OCI-LY1 (cell line): ENCODE measurements at regions not wholly inside any gene's neighbourhood (a gene's known extent, or its start where the extent isn't known, plus 50 kb on each side); places are given as distances from the start of the nearest gene placed in this dataset.

Source experiments
- H2AFZ ChIP-seq: fragments of 200-600 bp; sonication (generic), shearing (Covaris generic); 2 replicates; pipeline ENCODE4 v1.6.0; 2014; ENCODE audit warnings: antibody characterized with exemption, mild to moderate bottlenecking, low read length
- H3F3A ChIP-seq: fragments of 200-600 bp; sonication (generic), shearing (Covaris generic); 2 replicates; pipeline ENCODE4 v1.6.0; 2014; ENCODE audit warnings: mild to moderate bottlenecking, antibody characterized with exemption, low read length, moderate library complexity; ENCODE audit not compliant: insufficient read depth
- H3K27ac ChIP-seq: fragments of 200-600 bp; sonication (generic); 2 replicates; pipeline ENCODE4 v1.5.1; 2014; ENCODE audit warnings: low read length, mixed run types, mild to moderate bottlenecking, low read depth; ENCODE audit not compliant: poor library complexity, severe bottlenecking
- H3K27me3 ChIP-seq: fragments of 200-600 bp; sonication (generic); 2 replicates; pipeline ENCODE4 v1.6.0; 2014; ENCODE audit warnings: antibody characterized with exemption, mild to moderate bottlenecking, low read length, moderate library complexity; ENCODE audit not compliant: insufficient read depth
- H3K36me3 ChIP-seq: fragments of 200-600 bp; sonication (generic); 2 replicates; pipeline ENCODE4 v1.6.1; 2014; ENCODE audit warnings: mild to moderate bottlenecking, antibody characterized with exemption, low read length, moderate library complexity, mixed read lengths; ENCODE audit not compliant: insufficient read depth
- H3K4me1 ChIP-seq: fragments of 200-600 bp; sonication (generic); 2 replicates; pipeline ENCODE4 v1.5.1; 2014; ENCODE audit warnings: mild to moderate bottlenecking, low read length, moderate library complexity; ENCODE audit not compliant: insufficient read depth, severe bottlenecking
- H3K4me2 ChIP-seq: fragments of 200-600 bp; sonication (generic), shearing (Covaris generic); 2 replicates; pipeline ENCODE4 v1.6.1; 2014; ENCODE audit warnings: low read length
- H3K4me3 ChIP-seq: fragments of 200-600 bp; sonication (generic); 2 replicates; pipeline ENCODE4 v1.5.1; 2014; ENCODE audit warnings: low read length, low read depth, mild to moderate bottlenecking, mixed read lengths; ENCODE audit not compliant: poor library complexity, severe bottlenecking
- H3K79me2 ChIP-seq: fragments of 200-600 bp; shearing (Covaris generic); 2 replicates; pipeline ENCODE4 v1.6.1; 2016; ENCODE audit warnings: mixed run types, low read length, mixed read lengths; ENCODE audit not compliant: insufficient read depth
- H3K9ac ChIP-seq: fragments of 200-600 bp; sonication (generic), shearing (Covaris generic); 2 replicates; pipeline ENCODE4 v1.6.1; 2014; ENCODE audit warnings: mild to moderate bottlenecking, low read length, mixed read lengths
- H3K9me2 ChIP-seq: fragments of 200-600 bp; sonication (generic), shearing (Covaris generic); 2 replicates; pipeline ENCODE4 v1.6.1; 2014; ENCODE audit warnings: low read depth, mild to moderate bottlenecking, low read length, mixed read lengths
- H3K9me3 ChIP-seq: fragments of 200-600 bp; shearing (Covaris generic); 2 replicates; pipeline ENCODE4 v1.6.1; 2014; ENCODE audit warnings: low read length, mixed read lengths
- H4K20me1 ChIP-seq: fragments of 200-600 bp; sonication (generic), shearing (Covaris generic); 2 replicates; pipeline ENCODE4 v1.6.0; 2016; ENCODE audit warnings: mild to moderate bottlenecking, low read length; ENCODE audit not compliant: insufficient read depth
- CTCF ChIP-seq: fragments of 200-600 bp; sonication (generic), shearing (Covaris generic); IDR thresholded peaks from 2 replicates; pipeline ENCODE4 v1.5.1; 2017; ENCODE audit warnings: mild to moderate bottlenecking, antibody characterized with exemption, low read length, moderate library complexity, mixed read lengths
- EZH2 ChIP-seq: fragments of 200-600 bp; sonication (generic), shearing (Covaris generic); IDR thresholded peaks from 2 replicates; pipeline ENCODE4 v1.8.0; 2017; ENCODE audit warnings: borderline replicate concordance, mixed run types, mild to moderate bottlenecking, antibody characterized with exemption, low read length, moderate library complexity, mixed read lengths

GRCh38 chr2:180463608-180464007, 456.5 kb upstream of the CWC22 start:
- Histone ChIP-seq H3K79me2 (no peaks in the 10 kb centered on the region), H2AFZ (no peak overlapping the region), H3K4me2 (no peak overlapping the region), H3K27me3 (no peaks in the 10 kb centered on the region), H3K9me2 (no peaks in the 10 kb centered on the region), H3F3A (no peaks in the 10 kb centered on the region), H3K4me3 (no peak overlapping the region), H4K20me1 (no peaks in the 10 kb centered on the region), H3K4me1 (no peaks in the 10 kb centered on the region), H3K27ac (no peak overlapping the region), H3K36me3 (no peaks in the 10 kb centered on the region), H3K9ac (no peak overlapping the region), H3K9me3 (no peaks in the 10 kb centered on the region)
- TF ChIP-seq EZH2 (no peak), CTCF (no peak)

GRCh38 chr2:180461761-180462160, 454.7 kb upstream of the CWC22 start:
- no peak overlapping the region for H3K9ac ChIP-seq
- H3F3A ChIP-seq = no peaks in the 10 kb centered on the region
- no peak for TF ChIP-seq CTCF
- TF ChIP-seq EZH2 = no peak
- no peaks in the 10 kb centered on the region for H3K9me2 ChIP-seq
- no peak overlapping the region for H3K27ac ChIP-seq
- H3K4me2 ChIP-seq = no peak overlapping the region
- no peaks in the 10 kb centered on the region for H4K20me1 ChIP-seq
- H3K79me2 ChIP-seq = no peaks in the 10 kb centered on the region
- H3K36me3 ChIP-seq = no peaks in the 10 kb centered on the region
- no peak overlapping the region for H3K4me3 ChIP-seq
- no peaks in the 10 kb centered on the region for H3K27me3 ChIP-seq
- H3K9me3 ChIP-seq = no peaks in the 10 kb centered on the region
- no peaks in the 10 kb centered on the region for H3K4me1 ChIP-seq
- no peak overlapping the region for H2AFZ ChIP-seq

GRCh38 chr2:180456801-180457200, 449.7 kb upstream of the CWC22 start:
- H3K9ac ChIP-seq = no peak overlapping the region
- H3K9me3 ChIP-seq = no peaks in the 10 kb centered on the region
- H3K4me3 ChIP-seq = no peak overlapping the region
- H3K27me3 ChIP-seq = no peaks in the 10 kb centered on the region
- H4K20me1 ChIP-seq = no peaks in the 10 kb centered on the region
- H2AFZ ChIP-seq = no peak overlapping the region
- H3K79me2 ChIP-seq = no peaks in the 10 kb centered on the region
- no peaks in the 10 kb centered on the region for H3F3A ChIP-seq
- no peak for TF ChIP-seq EZH2
- no peak for TF ChIP-seq CTCF
- no peaks in the 10 kb centered on the region for H3K36me3 ChIP-seq
- no peak overlapping the region for H3K27ac ChIP-seq
- H3K4me2 ChIP-seq = no peak overlapping the region
- H3K4me1 ChIP-seq = no peaks in the 10 kb centered on the region
- no peaks in the 10 kb centered on the region for H3K9me2 ChIP-seq
